Fibroblast of skin of right biceps (primary cell): ENCODE measurements at regions not wholly inside any gene's neighbourhood (a gene's known extent, or its start where the extent isn't known, plus 50 kb on each side); places are given as distances from the start of the nearest gene placed in this dataset.
"Not testable (repeated sequence)": the region's sequence is repeated elsewhere in the genome, so short reads cannot be mapped to it uniquely, and the experiment has no call there.

ENCODE experiments used
- DNase-seq: peaks from one replicate; pipeline ENCODE4 v3.0.0-alpha.2; 2013

GRCh38 chr6:154602708-154603107, 92.2 kb upstream of the CNKSR3 start:
- DNase-seq, result peak; percentile 56

GRCh38 chr6:154604119-154604518, 93.6 kb upstream of the CNKSR3 start:
- no peak for DNase-seq

- DNase-seq, result peak; percentile 20
Measured at GRCh38 chr6:154605178-154605881, 94.8 kb upstream of the CNKSR3 start.

DNA sequence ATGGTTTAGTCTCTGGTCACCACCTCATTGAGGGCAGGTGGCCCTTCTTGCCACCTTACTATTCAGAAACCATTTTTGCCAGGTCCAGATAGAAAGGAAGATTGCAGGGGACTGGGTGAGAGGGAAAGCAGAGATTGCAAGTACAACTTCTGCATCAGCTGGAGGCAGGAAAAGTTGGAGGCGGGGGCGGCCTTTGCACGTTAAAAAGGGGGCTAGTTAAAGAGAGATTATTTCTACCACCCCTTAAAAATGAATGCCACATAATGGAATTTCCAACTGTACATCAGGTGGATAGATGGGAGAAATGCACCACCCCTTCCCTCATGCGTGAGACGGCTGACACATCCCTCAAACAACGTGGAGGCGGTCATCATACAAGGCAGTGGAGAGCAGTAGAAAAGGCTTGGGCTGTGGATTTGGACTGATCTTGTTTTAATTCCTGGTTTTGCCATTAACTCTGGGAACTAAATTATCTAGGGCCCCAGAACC, 95.4 kb upstream of the CNKSR3 start:
- no peak for DNase-seq

DNA sequence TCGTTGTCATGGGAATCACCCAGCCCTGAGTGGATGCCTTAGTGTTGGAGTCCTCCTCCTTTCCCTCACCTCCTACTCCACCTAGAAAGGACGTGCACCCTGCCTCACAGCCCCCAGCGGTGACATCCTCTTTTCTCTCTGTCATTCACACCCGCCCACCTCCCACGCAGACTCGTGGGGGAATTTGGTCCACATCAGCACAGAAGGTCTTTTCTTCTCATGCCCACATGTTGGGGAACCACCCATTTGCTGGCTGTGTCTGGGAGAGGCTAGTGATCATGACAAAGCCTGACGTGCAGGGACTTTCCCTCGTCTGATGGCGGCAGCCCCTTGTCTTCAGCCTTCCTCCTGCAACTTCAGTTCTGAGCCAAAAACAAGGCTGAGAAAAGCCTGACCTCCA, 96.0 kb upstream of the CNKSR3 start:
- no peak for DNase-seq

- DNase-seq, result no peak
Measured at GRCh38 chr6:154606860-154607259, 96.4 kb upstream of the CNKSR3 start.

- no peak for DNase-seq
Measured at GRCh38 chr6:154611241-154611640, 100.8 kb upstream of the CNKSR3 start.

DNA sequence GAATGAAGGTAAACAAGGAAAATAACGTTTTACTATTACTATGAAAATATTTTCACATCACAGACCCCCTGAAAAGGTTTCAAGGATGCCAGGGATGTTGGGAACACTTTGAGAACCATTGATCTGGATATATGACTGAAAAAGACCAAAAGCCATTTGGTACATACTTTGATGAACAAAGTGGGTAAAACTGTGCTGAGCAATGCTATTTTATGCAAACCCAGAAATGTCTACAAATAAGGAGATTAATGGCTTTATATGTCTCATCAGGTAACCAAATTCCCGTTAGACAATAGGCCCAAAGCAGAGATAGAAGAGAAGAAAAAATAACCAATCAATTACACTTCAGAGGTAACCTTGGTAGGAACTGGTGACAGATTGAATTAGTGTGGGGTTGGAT, 101.4 kb upstream of the CNKSR3 start:
- DNase-seq, result no peak

- DNase-seq, result peak; percentile 88
Measured at GRCh38 chr6:154613137-154613676, 102.7 kb upstream of the CNKSR3 start.

- peak; percentile 45 for DNase-seq
Measured at GRCh38 chr6:154614101-154614500, 103.6 kb upstream of the CNKSR3 start.

DNA sequence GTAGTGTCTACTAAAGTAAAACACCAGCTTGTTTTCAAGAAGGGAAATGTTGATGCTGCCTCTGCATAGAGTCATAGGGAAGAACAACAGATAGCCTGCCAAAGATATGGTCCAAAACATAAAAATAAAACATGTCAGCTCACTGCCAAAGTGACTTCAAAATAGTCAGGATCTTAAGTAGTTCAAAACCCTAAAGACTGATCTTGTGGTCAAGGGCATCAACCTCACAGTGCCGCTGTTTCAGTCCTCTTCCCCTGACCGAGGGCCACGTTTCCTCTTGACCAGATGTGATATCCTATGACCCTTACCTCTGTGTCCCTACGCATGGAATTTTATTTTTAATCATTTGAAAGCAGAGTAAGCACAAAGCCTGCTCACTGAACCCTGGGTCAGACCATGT, 104.2 kb upstream of the CNKSR3 start:
- no peak for DNase-seq

- peak; percentile 63 for DNase-seq
Measured at GRCh38 chr6:154615483-154616025, 105.1 kb upstream of the CNKSR3 start.

- no peak for DNase-seq
Measured at GRCh38 chr6:154617175-154617574, 106.7 kb upstream of the CNKSR3 start.

DNA sequence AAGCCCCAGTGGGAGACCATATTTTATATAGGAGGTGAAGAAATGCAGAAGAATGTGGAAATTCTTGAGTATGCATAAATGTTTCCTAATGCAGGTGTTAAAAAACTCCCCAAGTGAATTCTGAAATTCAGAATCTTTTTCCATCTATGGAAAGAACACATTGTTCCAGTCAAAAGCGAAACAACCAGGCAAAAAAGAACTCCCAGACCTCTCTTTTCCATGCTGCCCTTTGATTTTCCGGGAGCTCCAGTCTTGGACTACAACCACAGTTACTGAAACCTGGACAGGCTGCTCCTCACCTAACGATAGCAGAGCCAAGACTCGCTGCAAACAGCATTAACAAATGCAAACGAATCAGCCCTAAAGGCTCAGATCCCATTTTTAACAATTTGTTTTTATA, 108.7 kb upstream of the CNKSR3 start:
- no peak for DNase-seq

DNA sequence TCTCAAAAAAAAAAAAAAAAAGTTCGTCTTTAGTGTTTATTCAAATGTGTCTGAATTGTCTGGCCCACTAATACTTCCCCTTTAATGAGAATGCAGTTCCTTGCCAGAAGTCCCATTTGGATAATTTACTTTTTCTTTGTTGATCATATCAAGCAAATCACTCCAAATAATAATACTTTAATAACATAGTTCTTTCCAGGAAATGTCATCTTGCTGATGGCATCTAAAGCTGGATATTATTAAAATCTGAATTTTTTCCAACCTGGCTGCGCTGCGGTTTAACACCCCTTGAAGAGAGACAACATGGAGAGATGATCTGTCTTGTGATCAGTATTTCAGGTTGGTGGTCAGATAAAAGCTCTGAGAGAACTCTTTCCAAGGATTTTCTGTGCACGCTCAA, 111.2 kb upstream of the CNKSR3 start:
- DNase-seq, result no peak

DNA sequence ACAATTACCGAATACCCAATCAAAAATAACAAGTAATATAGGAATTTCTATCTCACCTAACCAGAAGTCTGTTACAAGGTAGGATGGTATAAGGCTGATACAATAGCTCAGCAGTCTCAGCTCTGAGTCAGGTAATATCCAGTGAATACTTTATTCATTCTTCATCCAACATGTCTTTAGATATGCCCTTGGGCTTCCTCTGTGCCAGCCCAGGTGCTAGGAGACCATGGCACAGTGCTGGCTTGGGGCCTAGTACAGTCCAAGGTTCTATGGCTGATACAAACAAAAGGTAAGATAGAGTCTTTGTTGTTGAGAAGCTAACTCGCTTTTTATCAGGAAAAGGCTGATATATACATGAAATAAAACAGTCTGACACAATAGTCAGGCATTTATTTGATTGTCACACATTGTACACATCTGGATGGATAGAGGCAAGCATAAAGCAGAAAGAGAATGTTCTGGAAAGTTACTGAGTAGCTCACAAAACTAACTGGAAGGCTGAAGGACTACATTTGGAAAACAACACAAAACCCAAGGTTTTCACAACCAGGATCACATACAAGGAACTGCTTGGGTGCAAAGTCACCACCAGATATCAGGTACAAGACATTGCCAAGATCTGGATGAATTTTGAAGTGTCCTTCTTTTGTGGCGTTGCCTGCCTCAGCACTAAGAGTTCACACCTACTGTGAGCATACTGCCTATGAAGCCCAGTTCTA, 110.4 kb upstream of the SCAF8 start:
- DNase-seq, result no peak

DNA sequence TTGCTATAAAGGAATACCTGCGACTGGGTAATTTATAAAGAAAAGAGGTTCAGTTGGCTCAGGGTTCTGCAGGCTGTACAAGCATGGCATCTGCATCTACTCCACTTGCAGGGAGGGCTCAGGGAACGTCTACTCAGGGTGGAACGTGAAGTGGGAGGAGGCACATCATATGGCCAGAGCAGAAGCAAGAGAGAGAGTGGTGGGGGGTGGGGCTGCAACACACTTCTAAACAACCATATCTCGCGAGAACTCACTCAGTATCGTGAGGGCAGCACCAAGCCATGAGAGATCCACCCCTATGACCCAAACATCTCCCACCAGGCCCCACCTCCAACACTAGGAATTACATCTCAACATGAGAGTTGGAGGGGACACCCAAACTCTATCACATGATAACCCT, 109.8 kb upstream of the SCAF8 start:
- no peak for DNase-seq

DNA sequence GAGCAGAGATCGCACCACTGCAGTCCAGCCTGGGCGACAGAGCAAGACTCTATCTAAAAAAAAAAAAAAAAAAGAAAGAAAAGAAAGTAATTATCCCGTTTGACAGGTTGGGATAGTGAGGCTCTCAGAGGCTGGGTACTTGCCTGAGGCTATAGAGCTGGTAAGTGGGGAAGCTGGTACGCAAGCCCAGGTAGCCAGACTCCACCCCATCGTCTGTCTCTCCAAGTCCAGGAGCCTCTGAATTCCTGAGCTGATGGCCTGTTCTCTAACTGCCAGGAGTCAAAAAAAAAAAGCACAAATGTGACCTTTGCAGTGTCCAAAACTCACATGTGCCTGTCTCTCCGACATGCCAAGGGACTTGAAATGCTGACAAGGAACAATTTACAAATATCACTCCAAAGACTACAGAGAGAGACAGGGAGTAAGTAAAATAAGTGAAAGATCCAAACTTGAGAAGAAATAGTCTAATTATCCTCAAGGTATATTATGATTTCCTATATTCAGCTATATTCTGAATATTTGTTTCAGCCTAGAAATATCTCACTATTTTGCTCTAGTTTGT, 109.1 kb upstream of the SCAF8 start:
- DNase-seq, result no peak

GRCh38 chr6:154624727-154625126, 108.5 kb upstream of the SCAF8 start:
- not testable (repeated sequence) for DNase-seq

- DNase-seq, result no peak
Measured at GRCh38 chr6:154625721-154626120, 107.5 kb upstream of the SCAF8 start.

GRCh38 chr6:154629127-154629526, 104.1 kb upstream of the SCAF8 start:
- no peak for DNase-seq

DNA sequence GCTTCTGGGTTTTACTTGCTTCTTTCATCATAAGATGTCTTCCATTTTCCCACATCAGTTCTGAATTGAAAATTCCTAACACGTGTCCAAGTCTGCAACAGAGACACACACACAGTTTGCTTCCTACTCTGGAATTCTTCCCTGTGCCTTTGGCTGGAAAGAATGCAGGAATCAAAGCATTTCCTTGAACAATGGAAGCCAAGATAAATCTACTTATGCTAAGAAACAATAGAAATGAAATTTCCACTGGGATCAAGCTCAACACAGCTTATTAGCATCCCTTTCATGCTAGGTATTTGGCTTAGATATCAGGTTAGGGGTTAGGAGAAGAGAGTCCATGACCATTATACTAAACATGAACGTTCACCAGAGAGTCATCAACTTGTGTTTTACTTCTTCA, 101.1 kb upstream of the SCAF8 start:
- peak; percentile 39 for DNase-seq

GRCh38 chr6:154637392-154637791, 95.8 kb upstream of the SCAF8 start:
- no peak for DNase-seq

GRCh38 chr6:154638369-154638768, 94.8 kb upstream of the SCAF8 start:
- peak; percentile 45 for DNase-seq
